Spleen (tissue), 7 donors: ENCODE measurements at regions not wholly inside any gene's neighbourhood (a gene's known extent, or its start where the extent isn't known, plus 50 kb on each side); places are given as distances from the start of the nearest gene placed in this dataset.

Source experiments
- POLR2A ChIP-seq, 3 donors: fragments of 450-650 bp; IDR thresholded peaks; one replicate each; pipeline ENCODE4 v1.5.1; 2017; ENCODE audit warnings: antibody characterized with exemption in 3 of 3, mild to moderate bottlenecking in 1 of 3
- TF ChIP-seq, protein P1 (sequence below), 11 experiments: fragments of 200-600 bp in 7 of 11; fragments of 450-650 bp in 4 of 11; sonication (generic) in 4 of 11; IDR thresholded peaks in 8 of 11; conservative IDR thresholded peaks in 3 of 11; 1 replicate in 7 of 11; 2 replicates in 4 of 11; pipeline versions ENCODE4 v1.4.0 to v1.8.0; 2016 to 2021; ENCODE audit warnings: antibody characterized with exemption in 11 of 11, inconsistent platforms in 4 of 11, mild to moderate bottlenecking in 1 of 11
- donor health status: DM: no; HTN: no; CAD: no; lungs with moderate emphysema.
- donor health status: DM: no; HTN: no; CAD: no.
- donor health status: DM: no; HTN: no; CAD: no.

DNA sequence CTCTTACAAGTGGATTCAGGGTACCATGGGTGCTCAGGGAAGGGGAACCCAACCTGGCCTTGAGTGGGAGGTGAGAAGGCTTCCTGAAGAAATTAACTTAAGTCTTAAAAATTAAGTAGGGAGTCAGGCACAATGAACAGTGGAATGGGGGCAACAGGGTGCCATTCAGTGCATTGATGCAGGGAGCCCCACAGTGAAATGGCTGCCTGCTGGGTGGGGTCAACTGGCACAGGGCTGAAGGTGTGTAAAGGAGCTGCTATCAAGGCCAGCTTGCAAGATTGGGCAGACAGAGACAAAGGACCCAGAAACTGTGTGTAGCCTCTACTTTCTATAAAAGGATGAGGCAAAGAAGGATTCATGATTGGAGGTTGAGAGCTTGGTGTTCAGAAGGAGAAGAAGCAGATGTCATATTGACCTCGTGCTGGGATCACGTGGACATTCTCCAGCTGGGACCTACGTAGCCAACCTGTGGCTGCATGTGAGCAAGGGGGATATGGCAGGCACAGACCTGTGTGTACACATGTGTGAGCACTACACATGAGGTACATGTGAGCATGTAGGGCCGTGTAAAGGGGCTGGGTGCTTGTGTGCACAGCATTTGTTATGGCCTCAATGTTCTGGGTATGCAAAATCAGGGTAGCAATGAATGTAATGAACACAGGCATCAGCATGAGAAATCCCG lies 209.5 kb upstream of the HAAO start:
- TF ChIP-seq, protein P1, sequence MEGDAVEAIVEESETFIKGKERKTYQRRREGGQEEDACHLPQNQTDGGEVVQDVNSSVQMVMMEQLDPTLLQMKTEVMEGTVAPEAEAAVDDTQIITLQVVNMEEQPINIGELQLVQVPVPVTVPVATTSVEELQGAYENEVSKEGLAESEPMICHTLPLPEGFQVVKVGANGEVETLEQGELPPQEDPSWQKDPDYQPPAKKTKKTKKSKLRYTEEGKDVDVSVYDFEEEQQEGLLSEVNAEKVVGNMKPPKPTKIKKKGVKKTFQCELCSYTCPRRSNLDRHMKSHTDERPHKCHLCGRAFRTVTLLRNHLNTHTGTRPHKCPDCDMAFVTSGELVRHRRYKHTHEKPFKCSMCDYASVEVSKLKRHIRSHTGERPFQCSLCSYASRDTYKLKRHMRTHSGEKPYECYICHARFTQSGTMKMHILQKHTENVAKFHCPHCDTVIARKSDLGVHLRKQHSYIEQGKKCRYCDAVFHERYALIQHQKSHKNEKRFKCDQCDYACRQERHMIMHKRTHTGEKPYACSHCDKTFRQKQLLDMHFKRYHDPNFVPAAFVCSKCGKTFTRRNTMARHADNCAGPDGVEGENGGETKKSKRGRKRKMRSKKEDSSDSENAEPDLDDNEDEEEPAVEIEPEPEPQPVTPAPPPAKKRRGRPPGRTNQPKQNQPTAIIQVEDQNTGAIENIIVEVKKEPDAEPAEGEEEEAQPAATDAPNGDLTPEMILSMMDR (IDR thresholded peaks at IDR 0.05 in 8 of 11, conservative IDR thresholded peaks at IDR 0.05 in 3 of 11) = no peak
- no peak for TF ChIP-seq POLR2A (IDR thresholded peaks at IDR 0.05)
